ENCODE measurements at regions not wholly inside any gene's neighbourhood (a gene's known extent, or its start where the extent isn't known, plus 50 kb on each side); places are given as distances from the start of the nearest gene placed in this dataset.
"Not testable (repeated sequence)": the region's sequence is repeated elsewhere in the genome, so short reads cannot be mapped to it uniquely, and the experiment has no call there.

- DNase-seq, result peak; percentile 75
These were observed 522.3 kb upstream of the NUDT12 start for GRCh38 chr5:104084896-104085295.

GRCh38 chr5:104082754-104083153, 520.2 kb upstream of the NUDT12 start:
- no peak for DNase-seq

DNA sequence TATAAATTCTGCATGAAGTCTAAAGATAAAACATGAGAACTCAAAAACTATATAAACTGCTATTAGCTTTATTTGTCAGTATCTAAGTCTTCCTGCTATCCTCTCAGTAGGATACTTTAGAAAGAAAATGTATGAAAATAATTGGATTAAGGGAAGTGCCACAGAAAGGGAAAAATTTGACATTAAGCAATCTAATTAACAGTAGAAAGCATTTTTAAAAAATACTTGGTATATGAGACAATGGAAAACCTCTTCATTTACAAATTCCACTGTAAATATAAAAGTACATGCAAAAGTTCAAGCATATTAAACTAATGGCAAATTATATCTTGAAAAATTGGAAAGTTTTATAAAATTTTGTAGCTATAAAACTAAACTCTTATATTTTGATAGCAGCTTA, 518.6 kb upstream of the NUDT12 start:
- no peak for DNase-seq

DNA sequence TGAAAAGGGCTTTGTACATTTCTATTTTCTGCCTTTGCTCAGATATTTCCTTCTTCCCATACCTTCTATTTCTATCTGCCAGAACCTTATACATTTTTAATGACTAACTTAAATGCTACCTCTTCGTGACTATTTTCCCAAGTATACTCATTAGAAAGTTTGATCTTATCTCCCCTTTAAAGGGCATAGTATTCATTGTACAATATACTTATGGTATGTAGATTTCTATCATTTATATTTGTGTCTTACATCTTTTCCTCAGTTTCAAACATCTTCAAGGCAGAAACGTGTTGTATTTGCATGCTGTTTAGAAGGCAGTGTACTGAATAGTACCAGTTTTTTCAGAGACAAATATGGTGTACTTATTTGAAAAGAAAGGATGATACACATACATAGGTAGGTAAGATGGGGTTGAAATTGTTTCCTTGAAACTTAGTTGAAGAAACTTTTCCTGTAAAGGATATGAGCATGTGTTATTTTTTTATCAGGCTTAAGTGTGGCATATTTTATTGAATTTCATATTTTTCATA, 518.1 kb upstream of the NUDT12 start:
- DNase-seq, result no peak

- DNase-seq, result not testable (repeated sequence)
These were observed 517.5 kb upstream of the NUDT12 start for GRCh38 chr5:104079861-104080645.

DNA sequence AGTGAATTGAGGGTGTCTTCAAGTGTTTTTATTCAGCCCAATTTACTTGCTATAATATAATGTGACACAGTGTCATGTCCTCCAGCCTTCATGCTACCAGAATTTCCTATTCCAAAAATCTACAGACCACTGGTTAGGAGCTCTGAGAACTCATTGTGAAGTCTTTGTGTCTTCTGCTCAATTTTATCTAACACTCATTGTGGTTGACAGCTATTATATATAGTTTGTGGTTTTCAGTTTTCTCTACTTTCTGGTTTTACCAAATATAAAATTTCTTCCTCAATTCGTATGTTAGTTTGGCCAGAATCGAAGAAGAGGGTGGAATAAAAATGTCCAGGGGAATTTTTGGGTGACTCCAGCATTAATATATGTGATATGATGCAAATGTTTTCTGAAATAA, 509.3 kb upstream of the NUDT12 start:
- DNase-seq, result no peak

DNA sequence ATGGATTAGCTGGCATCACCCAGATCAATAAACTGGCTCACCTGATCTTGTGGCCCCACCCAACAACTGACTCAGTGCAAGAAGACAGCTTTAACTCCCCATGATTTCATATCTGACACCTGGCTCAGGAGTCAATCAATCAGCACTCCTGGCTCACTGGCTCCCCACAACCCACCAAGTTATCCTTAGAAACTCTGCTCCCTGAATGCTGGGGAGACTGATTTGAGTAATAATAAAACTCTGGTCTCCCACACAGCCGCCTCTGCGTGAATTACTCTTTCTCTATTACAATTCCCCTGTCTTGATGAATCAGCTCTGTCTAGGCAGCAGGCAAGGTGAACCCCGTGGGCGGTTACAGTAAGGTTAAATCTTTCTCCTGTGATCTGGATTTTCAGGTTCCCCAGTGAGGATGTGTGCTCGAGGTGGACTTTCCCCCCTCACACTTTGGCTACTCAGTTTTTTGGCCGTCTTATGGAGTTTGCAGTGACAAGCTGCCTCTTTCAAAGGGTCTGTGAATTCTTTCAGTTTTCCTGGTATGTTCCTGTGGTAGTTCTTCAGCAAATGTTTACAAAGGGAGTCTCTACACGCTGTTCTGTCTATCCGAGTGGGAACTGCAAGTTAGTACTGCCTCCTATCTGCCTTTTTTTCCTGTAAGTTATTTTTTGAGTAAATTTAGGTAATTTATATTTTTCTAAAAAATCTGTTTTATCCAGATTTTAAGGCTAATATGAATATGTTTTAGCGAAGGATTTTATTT, 500.2 kb upstream of the NUDT12 start:
- no peak for DNase-seq

GRCh38 chr5:104061707-104062106, 499.1 kb upstream of the NUDT12 start:
- DNase-seq, result no peak

DNA sequence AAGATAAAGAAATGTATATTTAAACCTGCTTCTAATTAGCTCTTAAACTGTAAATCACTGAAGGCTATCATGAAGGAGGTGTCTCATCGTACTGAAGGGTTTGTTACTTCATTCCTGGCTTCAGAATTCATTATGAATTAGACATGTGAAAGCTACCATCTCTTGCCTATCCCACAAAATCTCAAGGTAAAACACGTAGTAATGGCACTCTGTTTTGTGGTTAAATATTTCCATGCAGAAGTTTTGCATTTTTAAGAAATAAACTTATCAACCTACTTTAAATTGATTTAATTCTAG, 490.7 kb upstream of the NUDT12 start:
- no peak for DNase-seq

DNA sequence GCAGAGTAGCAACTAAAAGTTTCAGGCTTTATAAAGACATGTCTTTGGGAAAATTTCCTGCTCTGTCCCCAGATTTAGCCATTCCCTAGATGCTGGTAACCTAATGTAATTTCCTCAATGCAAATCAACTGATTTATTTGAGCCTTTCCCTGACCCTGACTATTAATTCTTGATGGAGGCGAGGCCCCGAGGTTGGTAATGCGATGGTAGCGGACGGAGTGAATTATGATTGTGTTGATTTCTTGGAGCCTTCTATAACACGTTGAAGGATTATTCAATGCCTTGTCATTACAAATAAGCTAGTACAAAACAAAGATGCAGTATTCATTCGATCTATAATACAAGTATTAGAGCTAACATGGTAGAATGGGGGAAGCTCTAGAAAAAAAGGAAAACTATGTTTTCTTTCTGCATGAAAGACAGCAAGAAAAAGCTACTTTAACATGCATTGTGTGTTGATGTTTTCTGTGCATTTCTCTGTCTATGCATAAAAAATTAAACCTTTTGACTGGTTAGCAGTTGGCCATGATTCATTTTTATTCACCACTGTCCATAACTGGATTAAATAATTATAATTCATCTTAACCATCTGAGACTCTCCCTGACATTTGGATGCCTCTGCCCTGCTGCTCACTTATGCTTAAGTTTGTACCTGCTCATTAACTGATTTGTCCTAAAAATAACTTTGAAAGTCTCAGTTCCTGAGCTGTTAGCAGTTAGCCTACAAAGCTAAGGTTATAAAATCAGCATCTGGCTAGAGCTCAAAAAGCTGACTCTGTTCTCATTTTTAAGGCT, 490.2 kb upstream of the NUDT12 start:
- DNase-seq, result no peak

GRCh38 chr5:104050436-104050835, 487.8 kb upstream of the NUDT12 start:
- DNase-seq, result no peak

DNA sequence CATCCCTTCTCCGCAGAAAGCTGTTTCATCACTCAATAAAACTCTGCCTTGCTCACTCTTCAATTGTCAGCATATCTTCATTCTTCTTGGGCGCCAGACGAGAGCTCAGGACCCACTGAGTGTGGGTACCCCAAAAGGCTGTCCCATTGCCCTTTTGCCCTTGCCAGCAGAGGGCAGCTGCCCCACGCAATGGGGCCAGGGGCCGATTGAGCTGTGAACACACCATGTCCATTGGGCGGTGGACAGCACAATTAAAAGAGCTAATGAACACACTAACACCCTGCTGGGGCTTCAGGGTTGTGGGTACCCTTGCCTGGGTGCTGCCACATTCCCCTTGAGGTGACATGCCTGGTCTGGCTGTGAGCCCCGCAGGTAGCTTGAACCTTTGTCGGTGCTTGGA, 487.2 kb upstream of the NUDT12 start:
- no peak for DNase-seq

GRCh38 chr5:104048231-104048630, 485.6 kb upstream of the NUDT12 start:
- DNase-seq, result no peak

GRCh38 chr5:104045987-104046386, 483.4 kb upstream of the NUDT12 start:
- no peak for DNase-seq

- not testable (repeated sequence) for DNase-seq
These were observed 477.3 kb upstream of the NUDT12 start for GRCh38 chr5:104039871-104040270.

DNA sequence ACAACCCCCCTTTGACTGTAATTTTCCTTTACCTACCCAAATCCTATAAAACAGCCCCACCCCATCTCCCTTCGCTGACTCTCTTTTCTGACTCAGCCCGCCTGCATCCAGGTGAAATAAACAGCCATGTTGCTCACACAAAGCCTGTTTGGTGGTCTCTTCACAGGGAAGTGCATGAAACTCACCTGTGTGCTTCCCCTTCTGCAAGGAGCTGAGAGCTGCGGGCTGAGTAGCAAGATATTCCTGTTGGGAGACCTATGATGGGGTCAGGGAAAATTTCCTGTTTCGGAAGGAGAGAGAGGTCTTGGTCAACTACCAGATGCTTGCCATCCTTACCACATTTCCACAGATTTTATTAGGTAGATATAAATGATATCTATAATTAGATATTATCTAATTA, 474.5 kb upstream of the NUDT12 start:
- DNase-seq, result not testable (repeated sequence)

DNA sequence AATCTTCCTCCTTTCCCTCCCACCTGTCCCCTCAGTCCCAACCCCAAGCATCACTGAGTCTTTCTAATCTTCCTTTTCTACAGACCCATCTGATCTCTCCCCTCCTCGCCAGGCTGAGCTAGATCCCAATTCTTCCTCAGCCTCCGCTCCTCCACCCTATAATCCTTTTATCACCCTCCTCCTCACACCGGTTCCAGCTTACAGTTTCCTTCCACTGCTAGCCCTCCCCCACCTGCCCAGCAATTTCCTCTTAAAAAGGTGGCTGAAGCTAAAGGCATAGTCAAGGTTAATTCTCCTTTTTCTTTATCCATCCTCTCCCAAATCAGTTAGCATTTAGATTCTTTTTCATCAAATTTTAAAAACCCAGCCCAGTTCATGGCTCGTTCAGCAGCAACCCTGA, 470.6 kb upstream of the NUDT12 start:
- DNase-seq, result not testable (repeated sequence)

- DNase-seq, result no peak
These were observed 461.9 kb upstream of the NUDT12 start for GRCh38 chr5:104024538-104024937.

DNA sequence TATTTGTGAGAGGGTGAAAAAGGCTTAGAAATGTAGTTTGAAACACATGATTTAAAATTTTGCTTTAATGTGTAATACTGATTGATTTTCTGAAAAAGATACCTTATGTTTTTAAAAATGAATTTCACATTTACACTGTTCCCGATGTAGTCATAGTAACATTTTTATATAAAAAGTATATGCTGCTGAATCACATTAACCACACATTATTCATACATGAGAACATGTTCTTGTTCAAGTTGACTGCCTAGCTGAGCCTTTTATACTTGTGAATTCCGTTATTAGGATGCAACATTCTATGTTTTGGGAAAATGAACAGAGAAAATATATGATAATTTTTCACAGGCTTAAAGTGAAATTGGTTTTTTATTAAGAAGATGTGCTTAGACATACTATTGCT, 461.1 kb upstream of the NUDT12 start:
- no peak for DNase-seq

GRCh38 chr5:104019956-104020355, 457.4 kb upstream of the NUDT12 start:
- no peak for DNase-seq

GRCh38 chr5:104018299-104018698, 455.7 kb upstream of the NUDT12 start:
- no peak for DNase-seq

DNA sequence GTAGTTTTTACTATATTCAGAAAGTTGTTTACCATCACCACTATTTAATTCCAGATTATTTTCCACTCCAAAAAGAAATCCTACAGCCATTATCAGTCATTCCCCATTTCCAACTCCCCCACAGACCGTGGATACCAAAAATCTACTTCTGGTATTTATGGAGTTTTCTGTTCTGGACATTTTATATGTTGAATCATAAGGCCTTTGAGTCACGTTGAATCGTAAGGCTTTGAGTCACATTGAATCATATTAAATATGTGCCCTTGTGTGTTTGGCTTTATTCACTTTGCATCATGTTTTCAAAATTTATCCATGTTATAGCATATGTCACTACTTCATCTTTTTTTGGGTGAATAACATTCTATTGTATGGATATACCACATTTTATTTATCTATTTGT, 454.1 kb upstream of the NUDT12 start:
- DNase-seq, result no peak

DNA sequence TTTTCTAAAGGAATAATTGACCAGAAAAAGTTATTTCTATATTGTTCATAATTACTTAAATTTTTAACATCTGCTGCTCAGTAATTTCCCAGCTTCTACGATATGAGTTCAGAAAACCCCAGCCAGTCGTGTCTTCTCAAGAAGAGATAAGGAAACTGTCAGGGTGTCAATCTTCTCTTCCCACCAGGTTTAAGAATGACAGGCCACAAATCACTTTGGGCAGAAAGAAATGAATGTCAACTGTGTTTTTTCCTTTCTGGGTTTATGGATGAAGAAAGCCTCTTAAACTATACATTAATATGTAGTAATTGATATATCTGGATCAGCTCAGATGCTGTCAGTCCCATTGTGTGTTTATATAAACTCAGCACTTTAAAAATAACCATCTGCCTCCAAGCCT, 453.2 kb upstream of the NUDT12 start:
- DNase-seq, result no peak

- not testable (repeated sequence) for DNase-seq
These were observed 440.2 kb upstream of the NUDT12 start for GRCh38 chr5:104002783-104003182.
